Transverse colon (tissue), 4 donors: ENCODE measurements at regions not wholly inside any gene's neighbourhood (a gene's known extent, or its start where the extent isn't known, plus 50 kb on each side); places are given as distances from the start of the nearest gene placed in this dataset.

Source experiments
- CTCF ChIP-seq, 5 experiments: fragments of 200-600 bp in 3 of 5; fragments of 450-650 bp in 2 of 5; sonication (generic) in 3 of 5; IDR thresholded peaks; 1 replicate in 2 of 5; 2 replicates in 3 of 5; pipeline ENCODE4 v1.5.1; 2016 to 2017; ENCODE audit warnings: antibody characterized with exemption in 5 of 5, inconsistent platforms in 3 of 5, mild to moderate bottlenecking in 2 of 5, moderate library complexity in 1 of 5
- EP300 ChIP-seq: sonication (generic); formaldehyde crosslinking; IDR thresholded peaks from one replicate; pipeline ENCODE4 v1.6.1; 2017; ENCODE audit warnings: antibody characterized with exemption, low read depth
- POLR2AphosphoS5 ChIP-seq, 3 donors: sonication (generic); formaldehyde crosslinking; IDR thresholded peaks; one replicate each; pipeline ENCODE4 v1.6.1; 2016; ENCODE audit warnings: antibody characterized with exemption in 3 of 3

GRCh38 chr2:215764441-215765048, 248.8 kb downstream of the MREG start:
- TF ChIP-seq POLR2AphosphoS5 (IDR thresholded peaks at IDR 0.05) = no peak
- TF ChIP-seq CTCF (IDR thresholded peaks at IDR 0.05) = no peak
- no peak for TF ChIP-seq EP300
